IMR-90 (cell line): ENCODE measurements at regions not wholly inside any gene's neighbourhood (a gene's known extent, or its start where the extent isn't known, plus 50 kb on each side); places are given as distances from the start of the nearest gene placed in this dataset.

Source experiments
- ATAC-seq: fragments of 200-7000 bp; cut with Tn5 transposase; 2 replicates; pipeline ENCODE4 v1.9.1; 2020; ENCODE audit warnings: low read depth, mild to moderate bottlenecking, moderate library complexity
- BruUV-seq: library from RNA; stranded (reverse); fragments of 400-500 nt; replicated peaks from 2 replicates; lab custom pipeline; 2021; lab: Mats Ljungman, UMichigan
- CTCF ChIA-PET: fragments of 300-600 bp; formaldehyde crosslinking; extraction: SDS; loops from one replicate; lab custom pipeline; 2021; ENCODE audit warnings: antibody characterized with exemption; lab: Yijun Ruan, JAX
- POLR2A ChIA-PET: fragments of 300-600 bp; sonication (Branson Sonifier 250); formaldehyde crosslinking; loops from one replicate; lab custom pipeline; 2022; ENCODE audit warnings: antibody characterized with exemption; ENCODE audit not compliant: unreplicated experiment; lab: Charles Lee
- DNase-seq: peaks from one replicate; pipeline ENCODE4 v3.0.0; 2013
- H2AFZ ChIP-seq: replicated peaks from 2 replicates; pipeline ENCODE3; 2013; ENCODE audit warnings: low read length, mild to moderate bottlenecking; ENCODE audit not compliant: poor library complexity
- H2AK5ac ChIP-seq: 2 replicates; pipeline ENCODE4 v1.6.1; 2013; ENCODE audit warnings: low read depth, low read length, inconsistent platforms
- H2AK9ac ChIP-seq: replicated peaks from 2 replicates; pipeline ENCODE3; 2013; ENCODE audit warnings: mild to moderate bottlenecking, low read depth, low read length, moderate library complexity; ENCODE audit not compliant: poor library complexity
- H2BK120ac ChIP-seq: 2 replicates; pipeline ENCODE4 v1.6.1; 2013; ENCODE audit warnings: low read depth, low read length, inconsistent platforms
- H2BK15ac ChIP-seq: 3 replicates; pipeline ENCODE4 v1.6.1; 2013; ENCODE audit warnings: low read depth, low read length, inconsistent platforms
- H2BK20ac ChIP-seq: 2 replicates; pipeline ENCODE4 v1.6.1; 2013; ENCODE audit warnings: low read depth, mild to moderate bottlenecking, inconsistent platforms, low read length, moderate library complexity
- H2BK5ac ChIP-seq: 2 replicates; pipeline ENCODE4 v1.6.1; 2013; ENCODE audit warnings: mild to moderate bottlenecking, low read depth, low read length, inconsistent platforms; ENCODE audit not compliant: poor library complexity, severe bottlenecking
- H3K14ac ChIP-seq: replicated peaks from 2 replicates; pipeline ENCODE4 v1.6.1; 2013; ENCODE audit warnings: low read depth, low read length, inconsistent platforms
- H3K18ac ChIP-seq: 2 replicates; pipeline ENCODE4 v1.6.1; 2013; ENCODE audit warnings: low read depth, low read length, control low read depth
- H3K23ac ChIP-seq: 2 replicates; pipeline ENCODE4 v1.6.1; 2013; ENCODE audit warnings: low read depth, low read length, inconsistent platforms
- H3K27ac ChIP-seq: 2 replicates; pipeline ENCODE4 v1.5.1; 2013; ENCODE audit warnings: mild to moderate bottlenecking, control low read depth, low read length; ENCODE audit not compliant: insufficient read depth
- H3K27me3 ChIP-seq: 2 replicates; pipeline ENCODE4 v1.6.1; 2013; ENCODE audit warnings: low read length; ENCODE audit not compliant: control insufficient read depth, insufficient read depth
- H3K36me3 ChIP-seq: 2 replicates; pipeline ENCODE4 v1.6.1; 2013; ENCODE audit warnings: low read length, mixed read lengths; ENCODE audit not compliant: control insufficient read depth, insufficient read depth
- H3K4ac ChIP-seq: 2 replicates; pipeline ENCODE4 v1.6.1; 2013; ENCODE audit warnings: low read depth, low read length, inconsistent platforms
- H3K4me1 ChIP-seq: 2 replicates; pipeline ENCODE4 v1.6.1; 2013; ENCODE audit warnings: low read length, mixed read lengths; ENCODE audit not compliant: control insufficient read depth, insufficient read depth
- H3K4me2 ChIP-seq: 2 replicates; pipeline ENCODE4 v1.6.1; 2013; ENCODE audit warnings: low read depth, mild to moderate bottlenecking, control low read depth, low read length, moderate library complexity
- H3K4me3 ChIP-seq: 2 replicates; pipeline ENCODE4 v1.5.1; 2013; ENCODE audit warnings: low read depth, mild to moderate bottlenecking, control low read depth, low read length, moderate library complexity; ENCODE audit not compliant: insufficient read depth
- H3K56ac ChIP-seq: 2 replicates; pipeline ENCODE4 v1.6.1; 2013; ENCODE audit warnings: low read length, inconsistent platforms; ENCODE audit not compliant: insufficient read depth; ENCODE audit errors: extremely low read depth
- H3K79me1 ChIP-seq, 2 experiments: 2 replicates each; pipeline ENCODE4 v1.6.1; 2013; ENCODE audit warnings: low read length in 2 of 2, inconsistent platforms in 1 of 2, low read depth in 1 of 2
- H3K9ac ChIP-seq: 2 replicates; pipeline ENCODE4 v1.6.1; 2013; ENCODE audit warnings: low read depth, low read length, control low read depth
- H3K9me1 ChIP-seq: 2 replicates; pipeline ENCODE4 v1.6.1; 2013; ENCODE audit warnings: low read length, inconsistent platforms; ENCODE audit not compliant: insufficient read depth
- H3K9me3 ChIP-seq: 2 replicates; pipeline ENCODE4 v1.6.1; 2013; ENCODE audit warnings: low read length; ENCODE audit not compliant: control insufficient read depth, insufficient read depth
- H4K20me1 ChIP-seq: 2 replicates; pipeline ENCODE4 v1.6.1; 2013; ENCODE audit warnings: low read length, inconsistent platforms; ENCODE audit not compliant: insufficient read depth
- H4K5ac ChIP-seq: 2 replicates; pipeline ENCODE4 v1.6.1; 2013; ENCODE audit warnings: mild to moderate bottlenecking, low read depth, low read length, control low read depth
- H4K8ac ChIP-seq, 2 experiments: 2 replicates each; pipeline ENCODE4 v1.6.1; 2013; ENCODE audit warnings: low read depth in 2 of 2, low read length in 2 of 2, control low read depth in 1 of 2, inconsistent platforms in 1 of 2
- H4K91ac ChIP-seq: 2 replicates; pipeline ENCODE4 v1.6.1; 2013; ENCODE audit warnings: low read depth, low read length, inconsistent platforms; ENCODE audit not compliant: insufficient read depth
- CHD1 ChIP-seq: IDR thresholded peaks from 2 replicates; pipeline ENCODE4 v1.6.1; 2012; ENCODE audit warnings: low read depth, low read length, improper control_type of control experiment
- MAFK ChIP-seq: IDR thresholded peaks from 2 replicates; pipeline ENCODE4 v1.6.1; 2012; ENCODE audit warnings: low read depth, low read length, improper control_type of control experiment
- WGBS, 2 experiments: methylation state at CpG; one replicate each; pipeline versions ENCODE4 v1.1.5 to v1.1.7; 2013; ENCODE audit warnings: missing lambda C conversion rate in 2 of 2; ENCODE audit not compliant: insufficient read length in 1 of 2; ENCODE audit errors: extremely low coverage in 2 of 2; 5-methylcytosine and 5-hydroxymethylcytosine counted together
- dilution Hi-C: fragments of 300-500 bp; cut with HindIII; formaldehyde crosslinking; loops from one replicate; pipeline ENCODE4 v1.14.3; 2018; ENCODE audit warnings: low sequenced_read_pairs; ENCODE audit not compliant: unreplicated experiment
- in situ Hi-C: fragments of 300-500 bp; cut with MboI; formaldehyde crosslinking; loops from 3 replicates; pipeline ENCODE4 v1.14.3; 2019; ENCODE audit warnings: low sequenced_read_pairs, inconsistent platforms, mixed read lengths
- intact Hi-C: fragments of 100-400 bp; cut with micrococcal nuclease; formaldehyde crosslinking; loops from 2 replicates; pipeline ENCODE4 v1.10.0; 2022

GRCh38 chr4:163939597-163939996 is 445.1 kb downstream of the TMA16 start:
- ChIA-PET CTCF (no interaction called here), POLR2A (no interaction called here)
- no peak overlapping the region for H4K91ac ChIP-seq
- peaks cover 2% of the 10 kb centered on the region; the same call in 1 of the 2 replicates for H3K9me3 ChIP-seq
- no peak overlapping the region for H2AFZ ChIP-seq
- no peaks in the 10 kb centered on the region for H4K20me1 ChIP-seq
- BruUV-seq = no TSS peak
- no peak overlapping the region for H3K4me2 ChIP-seq
- no CpG with 5 or more reads among the region's 1 CpG for WGBS, 2 experiments
- dilution Hi-C loops = no loop called here
- no peak overlapping the region for H3K14ac ChIP-seq
- no peak overlapping the region for H2BK15ac ChIP-seq
- no peak overlapping the region for H2BK5ac ChIP-seq
- H2BK120ac ChIP-seq = no peak overlapping the region
- in situ Hi-C loops = no loop called here
- H3K9me1 ChIP-seq = no peaks in the 10 kb centered on the region
- no peak overlapping the region for H2AK9ac ChIP-seq
- no peak overlapping the region for H3K9ac ChIP-seq
- no peak overlapping the region for H3K18ac ChIP-seq
- H2AK5ac ChIP-seq = no peak overlapping the region
- no peaks in the 10 kb centered on the region for H3K27me3 ChIP-seq
- TF ChIP-seq MAFK (peak; percentile 91), CHD1 (no peak)
- H3K79me1 ChIP-seq = no peaks in the 10 kb centered on the region
- H3K4ac ChIP-seq = no peak overlapping the region
- no peak overlapping the region for H3K27ac ChIP-seq
- no peak overlapping the region for H3K23ac ChIP-seq
- no peak for ATAC-seq
- no peak overlapping the region for H4K8ac ChIP-seq
- H3K4me3 ChIP-seq = no peak overlapping the region
- no peak overlapping the region for H2BK20ac ChIP-seq
- H3K4me1 ChIP-seq = no peaks in the 10 kb centered on the region
- DNase-seq = no peak
- H3K36me3 ChIP-seq = no peaks in the 10 kb centered on the region
- H4K5ac ChIP-seq = no peak overlapping the region
- H3K56ac ChIP-seq = no peak overlapping the region
- intact Hi-C loops = no loop called here
